ENCODE measurements at regions not wholly inside any gene's neighbourhood (a gene's known extent, or its start where the extent isn't known, plus 50 kb on each side); places are given as distances from the start of the nearest gene placed in this dataset.

DNA sequence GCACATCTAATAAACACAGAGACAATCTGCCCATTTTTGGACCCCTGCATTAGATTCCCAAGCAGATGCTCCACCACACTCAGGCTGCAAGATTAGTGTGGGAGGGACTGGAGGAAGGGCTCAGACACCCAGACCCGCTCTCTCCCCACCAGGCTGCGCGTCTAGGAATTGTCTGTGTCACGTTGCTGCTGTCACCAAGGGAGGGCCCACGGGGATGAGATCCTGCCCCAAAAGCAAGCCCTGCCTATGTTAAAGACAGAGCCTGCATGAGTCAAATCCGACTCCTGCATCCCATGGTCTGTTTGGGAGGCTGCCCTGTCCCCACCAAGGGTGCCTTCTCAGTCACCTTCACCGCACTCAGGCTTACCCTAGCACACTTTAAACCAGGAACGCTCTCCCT, 114.4 kb upstream of the ZNF507 start:
- TF ChIP-seq EP300 (IDR thresholded peaks at IDR 0.05) = no peak
- no peak for TF ChIP-seq CTCF (IDR thresholded peaks at IDR 0.05)

All from esophagus muscularis mucosa (tissue), 3 donors.